Adrenal gland (tissue), 9 donors: ENCODE measurements at regions not wholly inside any gene's neighbourhood (a gene's known extent, or its start where the extent isn't known, plus 50 kb on each side); places are given as distances from the start of the nearest gene placed in this dataset.

ENCODE experiments used
- DNase-seq, 7 donors: peaks; one replicate each; pipeline ENCODE4 v3.0.0-alpha.2; 2019 to 2020
- H3K27ac ChIP-seq, 5 donors: fragments of 200-600 bp; sonication (generic) in 4 of 5; 1 replicate in 3 of 5; 2 replicates in 2 of 5; pipeline versions ENCODE4 v1.5.1 to v1.8.0; 2016 to 2020; ENCODE audit warnings: mild to moderate bottlenecking in 1 of 5
- H3K27me3 ChIP-seq: fragments of 200-600 bp; 2 replicates; pipeline ENCODE4 v1.8.0; 2021
- H3K36me3 ChIP-seq, 2 donors: fragments of 200-600 bp; replicated peaks in 1 of 2; 1 replicate in 1 of 2; 2 replicates in 1 of 2; pipeline versions ENCODE4 v1.5.1 to v1.8.0; 2018 to 2022
- H3K4me1 ChIP-seq, 2 donors: fragments of 200-600 bp; replicated peaks in 1 of 2; 1 replicate in 1 of 2; 2 replicates in 1 of 2; pipeline versions ENCODE4 v1.5.1 to v1.8.0; 2018 to 2021
- H3K4me3 ChIP-seq, 4 donors: fragments of 200-600 bp; sonication (generic) in 3 of 4; one replicate each; pipeline ENCODE4 v1.5.1; 2016 to 2018
- H3K9me3 ChIP-seq, 3 donors: fragments of 200-600 bp; sonication (generic) in 1 of 3; replicated peaks in 1 of 3; 1 replicate in 2 of 3; 2 replicates in 1 of 3; pipeline versions ENCODE4 v1.5.1 to v1.8.0; 2016 to 2021
- CTCF ChIP-seq, 6 experiments: fragments of 450-650 bp in 4 of 6; fragments of 200-600 bp in 2 of 6; sonication (generic) in 1 of 6; IDR thresholded peaks; 1 replicate in 5 of 6; 2 replicates in 1 of 6; pipeline versions ENCODE4 v1.5.1 to v1.8.0; 2016 to 2021; ENCODE audit warnings: antibody characterized with exemption in 6 of 6, mild to moderate bottlenecking in 2 of 6, moderate library complexity in 1 of 6
- POLR2A ChIP-seq, 2 donors: fragments of 450-650 bp; IDR thresholded peaks; one replicate each; pipeline ENCODE4 v1.6.1; 2017; ENCODE audit warnings: antibody characterized with exemption in 2 of 2, mild to moderate bottlenecking in 2 of 2, moderate library complexity in 1 of 2
- WGBS, 4 donors: extraction: QIAGEN DNeasy Blood & Tissue Kit in 2 of 4; methylation state at CpG; one replicate each; pipeline versions ENCODE4 v1.1.5 to v1.1.7; 2013 to 2017; 5-methylcytosine and 5-hydroxymethylcytosine counted together
- intact Hi-C, 2 donors: fragments of 100-400 bp; cut with DNase I; formaldehyde crosslinking; loops; one replicate each; pipeline versions ENCODE4 v1.14.1 to v1.15.0; 2022 to 2023
- donor health status: healthy with polysubstance abuse.
- donor health status: Bipolar disorder and iron deficiency.
- donor health status: DM: yes; HTN: yes; CAD: no.
- donor health status: DM: no; HTN: no; CAD: no.
- donor health status: DM: no; HTN: no; CAD: no.

- Histone ChIP-seq H3K9me3 (no peaks in the 10 kb centered on the region), H3K27ac (no peak overlapping the region), H3K4me1 (no peaks in the 10 kb centered on the region), H3K27me3 (no peaks in the 10 kb centered on the region), H3K4me3 (no peak overlapping the region), H3K36me3 (no peaks in the 10 kb centered on the region)
- intact Hi-C loops, result no loop called here
- TF ChIP-seq CTCF (IDR thresholded peaks at IDR 0.05) (no peak), POLR2A (IDR thresholded peaks at IDR 0.05) (no peak)
- no peak for DNase-seq
- 47 to 56% (median 55%) methylated on average over 3 of the region's 3 CpGs for WGBS, 4 donors
Observed at GRCh38 chrX:93229036-93229435, 444.3 kb downstream of the NAP1L3 start.
